Astrocyte (in vitro differentiated cells and primary cell): ENCODE measurements at regions not wholly inside any gene's neighbourhood (a gene's known extent, or its start where the extent isn't known, plus 50 kb on each side); places are given as distances from the start of the nearest gene placed in this dataset.

Source experiments
- DNase-seq: peaks from one replicate; pipeline ENCODE4 v3.0.0-alpha.2; 2010; ENCODE audit warnings: low read depth
- FAIRE-seq: peaks from 2 replicates; lab custom pipeline; 2011; peaks lifted over from hg19 to GRCh38; lab: Jason Lieb, UNC
- H2AFZ ChIP-seq: 2 replicates; pipeline ENCODE4 v1.6.0; 2012; ENCODE audit warnings: low read depth, low read length, inconsistent platforms
- H3K27ac ChIP-seq: 2 replicates; pipeline ENCODE4 v1.5.1; 2011; ENCODE audit warnings: low read depth, low read length, inconsistent platforms
- H3K27me3 ChIP-seq: 2 replicates; pipeline ENCODE4 v1.6.0; 2011; ENCODE audit warnings: low read length, inconsistent platforms; ENCODE audit not compliant: insufficient read depth
- H3K36me3 ChIP-seq: 2 replicates; pipeline ENCODE4 v1.5.1; 2011; ENCODE audit warnings: low read length, inconsistent platforms; ENCODE audit not compliant: insufficient read depth
- H3K4me1 ChIP-seq: 2 replicates; pipeline ENCODE4 v1.5.1; 2011; ENCODE audit warnings: low read length, inconsistent platforms; ENCODE audit not compliant: insufficient read depth
- H3K4me2 ChIP-seq: 2 replicates; pipeline ENCODE4 v1.6.0; 2012; ENCODE audit warnings: low read length, inconsistent platforms
- H3K4me3 ChIP-seq: 2 replicates; pipeline ENCODE4 v1.5.1; 2011; ENCODE audit warnings: low read depth, mild to moderate bottlenecking, low read length, inconsistent platforms; ENCODE audit not compliant: insufficient read depth
- H3K79me2 ChIP-seq: 2 replicates; pipeline ENCODE4 v1.6.0; 2012; ENCODE audit warnings: mild to moderate bottlenecking, low read length, inconsistent platforms; ENCODE audit not compliant: insufficient read depth
- H3K9ac ChIP-seq: 2 replicates; pipeline ENCODE4 v1.6.0; 2012; ENCODE audit warnings: mild to moderate bottlenecking, low read length, inconsistent platforms
- H3K9me3 ChIP-seq: 2 replicates; pipeline ENCODE4 v1.5.1; 2012; ENCODE audit warnings: low read depth, mild to moderate bottlenecking, low read length, inconsistent platforms; ENCODE audit not compliant: insufficient read depth
- H4K20me1 ChIP-seq: 2 replicates; pipeline ENCODE4 v1.6.0; 2012; ENCODE audit warnings: low read length, inconsistent platforms; ENCODE audit not compliant: insufficient read depth
- H3K27ac Mint-ChIP-seq: one replicate; pipeline ENCODE4 v1.8.0; 2021; ENCODE audit warnings: mild to moderate bottlenecking, mixed read lengths; ENCODE audit not compliant: unreplicated experiment
- H3K27me3 Mint-ChIP-seq: one replicate; pipeline ENCODE4 v1.8.0; 2021; ENCODE audit warnings: low read depth, mixed read lengths; ENCODE audit not compliant: unreplicated experiment
- H3K36me3 Mint-ChIP-seq: one replicate; pipeline ENCODE4 v1.8.0; 2021; ENCODE audit warnings: low read depth, mixed read lengths; ENCODE audit not compliant: unreplicated experiment
- H3K4me1 Mint-ChIP-seq: one replicate; pipeline ENCODE4 v1.8.0; 2021; ENCODE audit warnings: low read depth, mixed read lengths; ENCODE audit not compliant: unreplicated experiment
- H3K4me3 Mint-ChIP-seq: one replicate; pipeline ENCODE4 v1.8.0; 2021; ENCODE audit warnings: mild to moderate bottlenecking, moderate library complexity, mixed read lengths; ENCODE audit not compliant: unreplicated experiment
- H3K9me3 Mint-ChIP-seq: one replicate; pipeline ENCODE4 v1.8.0; 2021; ENCODE audit warnings: mild to moderate bottlenecking, mixed read lengths; ENCODE audit not compliant: unreplicated experiment
- EZH2 ChIP-seq: IDR thresholded peaks from 2 replicates; pipeline ENCODE4 v1.6.1; 2012; ENCODE audit warnings: mild to moderate bottlenecking, low read length, inconsistent platforms; ENCODE audit not compliant: insufficient read depth
- TF ChIP-seq, protein P1 (sequence below): IDR thresholded peaks from 2 replicates; pipeline ENCODE4 v1.5.1; 2011; ENCODE audit warnings: low read depth, mild to moderate bottlenecking, inconsistent platforms, low read length, moderate library complexity; ENCODE audit not compliant: insufficient read depth

DNA sequence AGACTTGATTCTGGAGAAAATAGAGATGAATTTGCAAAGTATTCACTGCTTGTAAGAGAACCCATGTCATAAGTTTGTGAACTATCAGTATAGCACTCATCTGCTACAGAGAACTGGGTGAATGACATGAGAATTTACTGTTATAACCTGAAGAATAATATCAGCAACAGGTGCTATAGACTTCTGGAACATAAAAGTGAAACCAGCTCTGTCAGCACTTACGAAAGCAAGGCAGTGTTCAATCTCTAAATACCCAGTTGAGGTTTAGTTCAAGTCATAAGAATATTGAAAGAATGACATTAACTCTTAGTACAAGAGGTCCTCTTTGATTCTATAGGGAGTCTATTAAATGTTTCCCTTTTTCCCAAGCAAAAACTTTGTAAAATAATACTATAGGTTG lies 232.9 kb upstream of the ANKRD50 start:
- Mint-ChIP-seq H3K27ac (no peak overlapping the region), H3K4me1 (peaks cover 23% of the 10 kb centered on the region), H3K36me3 (no peaks in the 10 kb centered on the region), H3K27me3 (no peaks in the 10 kb centered on the region), H3K4me3 (no peak overlapping the region), H3K9me3 (no peaks in the 10 kb centered on the region)
- no peak overlapping the region for H2AFZ ChIP-seq
- no peaks in the 10 kb centered on the region for H4K20me1 ChIP-seq
- TF ChIP-seq, protein P1, sequence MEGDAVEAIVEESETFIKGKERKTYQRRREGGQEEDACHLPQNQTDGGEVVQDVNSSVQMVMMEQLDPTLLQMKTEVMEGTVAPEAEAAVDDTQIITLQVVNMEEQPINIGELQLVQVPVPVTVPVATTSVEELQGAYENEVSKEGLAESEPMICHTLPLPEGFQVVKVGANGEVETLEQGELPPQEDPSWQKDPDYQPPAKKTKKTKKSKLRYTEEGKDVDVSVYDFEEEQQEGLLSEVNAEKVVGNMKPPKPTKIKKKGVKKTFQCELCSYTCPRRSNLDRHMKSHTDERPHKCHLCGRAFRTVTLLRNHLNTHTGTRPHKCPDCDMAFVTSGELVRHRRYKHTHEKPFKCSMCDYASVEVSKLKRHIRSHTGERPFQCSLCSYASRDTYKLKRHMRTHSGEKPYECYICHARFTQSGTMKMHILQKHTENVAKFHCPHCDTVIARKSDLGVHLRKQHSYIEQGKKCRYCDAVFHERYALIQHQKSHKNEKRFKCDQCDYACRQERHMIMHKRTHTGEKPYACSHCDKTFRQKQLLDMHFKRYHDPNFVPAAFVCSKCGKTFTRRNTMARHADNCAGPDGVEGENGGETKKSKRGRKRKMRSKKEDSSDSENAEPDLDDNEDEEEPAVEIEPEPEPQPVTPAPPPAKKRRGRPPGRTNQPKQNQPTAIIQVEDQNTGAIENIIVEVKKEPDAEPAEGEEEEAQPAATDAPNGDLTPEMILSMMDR: no peak
- TF ChIP-seq EZH2: no peak
- H3K4me1 ChIP-seq: peaks cover 22% of the 10 kb centered on the region
- no peaks in the 10 kb centered on the region for H3K79me2 ChIP-seq
- H3K4me3 ChIP-seq: no peak overlapping the region
- H3K27ac ChIP-seq: no peak overlapping the region
- peak overlapping the region; percentile 13 for H3K4me2 ChIP-seq
- no peaks in the 10 kb centered on the region for H3K9me3 ChIP-seq
- H3K27me3 ChIP-seq: no peaks in the 10 kb centered on the region
- no peaks in the 10 kb centered on the region for H3K36me3 ChIP-seq
- FAIRE-seq: no peak
- H3K9ac ChIP-seq: no peak overlapping the region
- no peak for DNase-seq

DNA sequence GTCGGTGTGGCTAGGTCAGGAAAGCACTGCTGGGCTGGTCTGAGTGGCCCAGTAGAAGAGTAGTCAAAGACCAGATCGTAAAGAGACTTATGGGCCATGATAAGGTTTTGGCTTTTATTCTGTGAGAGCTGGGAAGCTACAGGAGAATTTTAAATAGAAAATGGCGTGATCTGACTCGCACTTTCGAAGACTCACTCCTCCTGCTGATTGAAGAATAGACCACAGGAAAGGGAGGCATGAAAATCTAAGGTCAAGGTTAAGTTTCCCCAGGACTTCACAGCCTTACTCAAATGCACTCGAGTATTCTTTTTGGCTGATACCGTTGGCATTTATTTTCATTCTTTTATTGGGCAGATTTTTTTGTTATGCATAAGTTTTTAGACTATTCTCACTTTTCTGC lies 231.4 kb upstream of the ANKRD50 start:
- H3K4me2 ChIP-seq: no peak overlapping the region
- Mint-ChIP-seq H3K4me3 (no peak overlapping the region), H3K4me1 (peaks cover 26% of the 10 kb centered on the region), H3K36me3 (no peaks in the 10 kb centered on the region), H3K27ac (no peak overlapping the region), H3K27me3 (no peaks in the 10 kb centered on the region), H3K9me3 (no peaks in the 10 kb centered on the region)
- H3K9ac ChIP-seq: no peak overlapping the region
- no peak overlapping the region for H3K4me3 ChIP-seq
- no peaks in the 10 kb centered on the region for H4K20me1 ChIP-seq
- no peaks in the 10 kb centered on the region for H3K9me3 ChIP-seq
- FAIRE-seq (no peak), DNase-seq (no peak)
- no peak overlapping the region for H2AFZ ChIP-seq
- no peaks in the 10 kb centered on the region for H3K36me3 ChIP-seq
- H3K79me2 ChIP-seq: no peaks in the 10 kb centered on the region
- TF ChIP-seq EZH2: no peak
- TF ChIP-seq, protein P1: no peak
- H3K27me3 ChIP-seq: no peaks in the 10 kb centered on the region
- peak overlapping the region; percentile 24 for H3K27ac ChIP-seq
- H3K4me1 ChIP-seq: peaks cover 28% of the 10 kb centered on the region

DNA sequence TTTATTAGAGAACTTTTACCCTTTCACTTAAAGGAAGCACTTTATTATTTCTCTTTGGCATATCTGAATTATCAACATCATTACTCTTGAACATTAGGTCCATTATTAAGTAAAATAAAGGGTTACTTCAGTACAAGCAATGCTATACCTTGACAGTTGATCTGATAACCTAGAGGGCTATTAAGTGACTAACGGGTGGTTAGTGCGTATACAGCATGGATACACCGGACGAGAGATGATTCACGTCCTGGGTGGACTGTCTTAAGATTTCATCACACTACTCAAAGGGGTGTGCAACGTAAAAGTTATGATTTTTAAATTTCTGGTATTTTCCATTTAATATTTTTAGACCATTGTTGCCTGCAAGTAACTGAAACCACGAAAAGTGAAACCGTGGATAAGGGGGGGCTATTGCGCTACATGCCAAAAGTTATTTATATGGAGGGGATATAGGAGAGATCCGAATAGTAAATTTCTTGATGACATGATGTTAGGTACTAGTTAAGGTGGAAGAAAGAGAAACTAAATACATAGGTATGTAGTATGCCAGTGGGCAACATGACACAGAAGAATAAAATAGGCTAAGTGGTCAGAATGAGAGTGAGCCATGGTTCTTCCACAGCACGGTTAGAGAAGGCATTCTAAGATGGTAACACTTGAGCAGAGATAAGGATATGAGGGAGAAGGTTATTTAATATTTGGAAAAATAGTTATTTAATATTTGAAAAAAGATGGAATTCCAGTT lies 230.8 kb upstream of the ANKRD50 start:
- peak; percentile 74 for DNase-seq
- H3K4me2 ChIP-seq: peak overlapping the region; percentile 19
- H3K27ac Mint-ChIP-seq: no peak overlapping the region
- H4K20me1 ChIP-seq: no peaks in the 10 kb centered on the region
- peak overlapping the region; percentile 24 for H3K27ac ChIP-seq
- H2AFZ ChIP-seq: no peak overlapping the region
- H3K36me3 ChIP-seq: no peaks in the 10 kb centered on the region
- no peaks in the 10 kb centered on the region for H3K27me3 Mint-ChIP-seq
- no peak overlapping the region for H3K4me3 Mint-ChIP-seq
- no peaks in the 10 kb centered on the region for H3K9me3 Mint-ChIP-seq
- H3K9ac ChIP-seq: no peak overlapping the region
- H3K4me3 ChIP-seq: no peak overlapping the region
- H3K9me3 ChIP-seq: no peaks in the 10 kb centered on the region
- TF ChIP-seq, protein P1: no peak
- no peak for TF ChIP-seq EZH2
- H3K4me1 ChIP-seq: peaks cover 24% of the 10 kb centered on the region
- H3K36me3 Mint-ChIP-seq: no peaks in the 10 kb centered on the region
- H3K27me3 ChIP-seq: no peaks in the 10 kb centered on the region
- FAIRE-seq: no peak
- no peaks in the 10 kb centered on the region for H3K79me2 ChIP-seq
- peaks cover 25% of the 10 kb centered on the region for H3K4me1 Mint-ChIP-seq
